H9 (cell line): ENCODE measurements at regions not wholly inside any gene's neighbourhood (a gene's known extent, or its start where the extent isn't known, plus 50 kb on each side); places are given as distances from the start of the nearest gene placed in this dataset.

ENCODE experiments used
- DNase-seq: peaks from one replicate; pipeline ENCODE4 v3.0.0-alpha.2; 2017
- H2AFZ ChIP-seq: one replicate; pipeline ENCODE4 v1.6.1; 2013; ENCODE audit warnings: mild to moderate bottlenecking, low read length, control low read depth, moderate library complexity
- H2AK5ac ChIP-seq: 2 replicates; pipeline ENCODE4 v1.6.1; 2013; ENCODE audit warnings: low read length, control low read depth, mixed read lengths; ENCODE audit not compliant: insufficient read length
- H2BK120ac ChIP-seq: one replicate; pipeline ENCODE4 v1.6.1; 2013; ENCODE audit warnings: low read depth, mild to moderate bottlenecking, low read length, control low read depth, inconsistent platforms; ENCODE audit not compliant: poor library complexity, severe bottlenecking
- H2BK12ac ChIP-seq: 2 replicates; pipeline ENCODE4 v1.6.1; 2013; ENCODE audit warnings: low read length, control low read depth, mixed read lengths, low read depth; ENCODE audit not compliant: insufficient read length
- H2BK15ac ChIP-seq: 2 replicates; pipeline ENCODE4 v1.6.1; 2013; ENCODE audit warnings: low read depth, low read length, control low read depth
- H2BK20ac ChIP-seq: one replicate; pipeline ENCODE4 v1.6.1; 2013; ENCODE audit warnings: low read depth, mild to moderate bottlenecking, low read length, control low read depth, inconsistent platforms; ENCODE audit not compliant: poor library complexity, severe bottlenecking
- H2BK5ac ChIP-seq: 2 replicates; pipeline ENCODE4 v1.6.1; 2013; ENCODE audit warnings: low read length, control low read depth, mixed read lengths; ENCODE audit not compliant: insufficient read length
- H3K14ac ChIP-seq: 2 replicates; pipeline ENCODE4 v1.6.1; 2013; ENCODE audit warnings: low read length, control low read depth; ENCODE audit not compliant: insufficient read depth
- H3K18ac ChIP-seq: 2 replicates; pipeline ENCODE4 v1.6.1; 2013; ENCODE audit warnings: low read depth, mild to moderate bottlenecking, mixed read lengths, low read length, control low read depth; ENCODE audit not compliant: insufficient read length
- H3K23ac ChIP-seq: 2 replicates; pipeline ENCODE4 v1.6.1; 2013; ENCODE audit warnings: low read length, control low read depth, mixed read lengths, low read depth; ENCODE audit not compliant: insufficient read length
- H3K23me2 ChIP-seq: 2 replicates; pipeline ENCODE4 v1.6.1; 2013; ENCODE audit warnings: low read depth, mild to moderate bottlenecking, mixed read lengths, low read length, control low read depth; ENCODE audit not compliant: insufficient read length, poor library complexity, severe bottlenecking
- H3K27ac ChIP-seq: 2 replicates; pipeline ENCODE4 v1.5.1; 2013; ENCODE audit warnings: low read length, control low read depth, mixed read lengths, low read depth; ENCODE audit not compliant: insufficient read length
- H3K27me3 ChIP-seq: 2 replicates; pipeline ENCODE4 v1.6.1; 2013; ENCODE audit warnings: low read length, control low read depth, inconsistent platforms; ENCODE audit not compliant: insufficient read depth
- H3K4ac ChIP-seq: 2 replicates; pipeline ENCODE4 v1.6.1; 2013; ENCODE audit warnings: low read depth, mild to moderate bottlenecking, control low read depth, inconsistent platforms, low read length, moderate library complexity
- H3K4me1 ChIP-seq: 2 replicates; pipeline ENCODE4 v1.6.1; 2013; ENCODE audit warnings: low read length, control low read depth, inconsistent platforms; ENCODE audit not compliant: insufficient read depth
- H3K4me2 ChIP-seq: 2 replicates; pipeline ENCODE4 v1.6.1; 2013; ENCODE audit warnings: low read length, control low read depth, mixed read lengths; ENCODE audit not compliant: insufficient read length, insufficient read depth
- H3K56ac ChIP-seq: 2 replicates; pipeline ENCODE4 v1.6.1; 2013; ENCODE audit warnings: low read depth, mild to moderate bottlenecking, mixed read lengths, low read length, control low read depth; ENCODE audit not compliant: insufficient read length
- H3K79me1 ChIP-seq: 2 replicates; pipeline ENCODE4 v1.6.1; 2013; ENCODE audit warnings: low read depth, mild to moderate bottlenecking, moderate library complexity, low read length, control low read depth, inconsistent platforms; ENCODE audit not compliant: insufficient read depth, poor library complexity, severe bottlenecking
- H3K79me2 ChIP-seq: 2 replicates; pipeline ENCODE4 v1.6.1; 2013; ENCODE audit warnings: low read length, control low read depth, inconsistent platforms; ENCODE audit not compliant: insufficient read depth
- H3K9ac ChIP-seq: 2 replicates; pipeline ENCODE4 v1.6.1; 2013; ENCODE audit warnings: low read length, control low read depth, mixed read lengths; ENCODE audit not compliant: insufficient read length; ENCODE audit errors: extremely low read depth
- H3K9me3 ChIP-seq: one replicate; pipeline ENCODE4 v1.6.1; 2013; ENCODE audit warnings: low read depth, low read length, inconsistent platforms; ENCODE audit not compliant: control insufficient read depth
- H3T11ph ChIP-seq: one replicate; pipeline ENCODE4 v1.6.1; 2013; ENCODE audit warnings: mild to moderate bottlenecking, low read length, control low read depth, inconsistent platforms
- H4K20me1 ChIP-seq: one replicate; pipeline ENCODE4 v1.6.1; 2013; ENCODE audit not compliant: control insufficient read depth, insufficient read length, insufficient read depth
- H4K5ac ChIP-seq: 2 replicates; pipeline ENCODE4 v1.6.1; 2013; ENCODE audit warnings: low read depth, mild to moderate bottlenecking, mixed read lengths, low read length, control low read depth; ENCODE audit not compliant: insufficient read length
- H4K8ac ChIP-seq: replicated peaks from 2 replicates; pipeline ENCODE4 v1.6.1; 2013; ENCODE audit warnings: low read length, control low read depth, mixed read lengths, low read depth; ENCODE audit not compliant: insufficient read length
- H4K91ac ChIP-seq: 2 replicates; pipeline ENCODE4 v1.6.1; 2013; ENCODE audit warnings: low read depth, mild to moderate bottlenecking, moderate library complexity, mixed read lengths, low read length, control low read depth; ENCODE audit not compliant: insufficient read length
- H3K27ac Mint-ChIP-seq, 3 experiments: 2 replicates in 2 of 3; 3 replicates in 1 of 3; pipeline ENCODE4 v1.8.0; 2020 to 2021; ENCODE audit warnings: mixed read lengths in 3 of 3, mild to moderate bottlenecking in 1 of 3, moderate library complexity in 1 of 3
- H3K27me3 Mint-ChIP-seq: 2 replicates; pipeline ENCODE4 v1.8.0; 2021; ENCODE audit warnings: low read depth, mild to moderate bottlenecking, moderate library complexity, mixed read lengths
- H3K36me3 Mint-ChIP-seq, 3 experiments: 2 replicates in 2 of 3; 3 replicates in 1 of 3; pipeline ENCODE4 v1.8.0; 2020 to 2021; ENCODE audit warnings: low read depth in 3 of 3, mixed read lengths in 3 of 3; ENCODE audit not compliant: insufficient read depth in 1 of 3
- H3K4me1 Mint-ChIP-seq, 2 experiments: 2 replicates each; pipeline ENCODE4 v1.8.0; 2020; ENCODE audit warnings: mixed read lengths in 2 of 2
- H3K4me3 Mint-ChIP-seq, 2 experiments: 2 replicates in 1 of 2; 3 replicates in 1 of 2; pipeline ENCODE4 v1.8.0; 2020 to 2021; ENCODE audit warnings: mild to moderate bottlenecking in 2 of 2, mixed read lengths in 2 of 2, moderate library complexity in 1 of 2
- H3K9me3 Mint-ChIP-seq, 2 experiments: 2 replicates in 1 of 2; 3 replicates in 1 of 2; pipeline ENCODE4 v1.8.0; 2020; ENCODE audit warnings: mild to moderate bottlenecking in 2 of 2, mixed read lengths in 2 of 2, moderate library complexity in 1 of 2
- CTCF ChIP-seq: fragments of 200-600 bp; sonication (generic); conservative IDR thresholded peaks from 3 replicates; pipeline ENCODE4 v1.8.0; 2021; ENCODE audit warnings: antibody characterized with exemption, mild to moderate bottlenecking
- WGBS: extraction: QIAGEN DNeasy Blood & Tissue Kit; methylation state at CpG from one replicate; pipeline ENCODE4 v1.1.7; 2013; ENCODE audit warnings: missing lambda C conversion rate, low lambda C conversion rate, mixed read lengths; ENCODE audit not compliant: insufficient read length; ENCODE audit errors: extremely low coverage; 5-methylcytosine and 5-hydroxymethylcytosine counted together

- no peak overlapping the region for H3K18ac ChIP-seq
- no peaks in the 10 kb centered on the region for H3K23me2 ChIP-seq
- H2BK5ac ChIP-seq: no peak overlapping the region
- H3K79me2 ChIP-seq: no peaks in the 10 kb centered on the region
- H3K4me2 ChIP-seq: no peak overlapping the region
- H2BK12ac ChIP-seq: no peak overlapping the region
- no peak overlapping the region for H4K8ac ChIP-seq
- H3T11ph ChIP-seq: no peak overlapping the region
- WGBS: no CpG with 5 or more reads among the region's 8 CpGs
- Mint-ChIP-seq H3K27ac (no peak overlapping the region; a peak in 1 of 7 replicates), H3K27me3 (no peaks in the 10 kb centered on the region), H3K4me1 (peaks cover 11 to 27% of the 10 kb centered on the region in 2 experiments), H3K36me3 (no peaks in the 10 kb centered on the region; a peak in 2 of 7 replicates), H3K9me3 (no peaks in the 10 kb centered on the region), H3K4me3 (no peak overlapping the region)
- no peaks in the 10 kb centered on the region for H3K9me3 ChIP-seq
- no peak overlapping the region for H3K27ac ChIP-seq
- H4K20me1 ChIP-seq: no peaks in the 10 kb centered on the region
- TF ChIP-seq CTCF: no peak
- no peak overlapping the region for H2AK5ac ChIP-seq
- H2BK120ac ChIP-seq: no peak overlapping the region
- no peak overlapping the region for H4K5ac ChIP-seq
- no peaks in the 10 kb centered on the region; the same call in 1 of the 2 replicates for H3K4me1 ChIP-seq
- H2BK20ac ChIP-seq: no peak overlapping the region
- no peak overlapping the region for H3K23ac ChIP-seq
- H2AFZ ChIP-seq: no peak overlapping the region
- no peak overlapping the region for H3K14ac ChIP-seq
- no peak overlapping the region for H2BK15ac ChIP-seq
- H3K9ac ChIP-seq: no peak overlapping the region
- DNase-seq: no peak
- H3K4ac ChIP-seq: no peak overlapping the region
- no peaks in the 10 kb centered on the region for H3K79me1 ChIP-seq
- no peak overlapping the region for H4K91ac ChIP-seq
- no peaks in the 10 kb centered on the region for H3K27me3 ChIP-seq
- H3K56ac ChIP-seq: no peak overlapping the region
Observed at GRCh38 chr3:124491098-124491497, 239.2 kb upstream of the UMPS start.
